Nephron progenitor cell (in vitro differentiated cells): ENCODE measurements at regions not wholly inside any gene's neighbourhood (a gene's known extent, or its start where the extent isn't known, plus 50 kb on each side); places are given as distances from the start of the nearest gene placed in this dataset.

Experiments used
- DNase-seq: peaks from one replicate; pipeline ENCODE4 v3.0.0; 2021
- H3K27ac Mint-ChIP-seq: 2 replicates; pipeline ENCODE4 v1.8.0; 2021; ENCODE audit warnings: mild to moderate bottlenecking, moderate library complexity, mixed read lengths
- H3K27me3 Mint-ChIP-seq: 2 replicates; pipeline ENCODE4 v1.8.0; 2021; ENCODE audit warnings: mild to moderate bottlenecking, low read depth, mixed read lengths; ENCODE audit not compliant: poor library complexity
- H3K36me3 Mint-ChIP-seq: 2 replicates; pipeline ENCODE4 v1.8.0; 2021; ENCODE audit warnings: low read depth, mixed read lengths
- H3K4me1 Mint-ChIP-seq: 2 replicates; pipeline ENCODE4 v1.8.0; 2021; ENCODE audit warnings: mixed read lengths
- H3K4me3 Mint-ChIP-seq: 2 replicates; pipeline ENCODE4 v1.8.0; 2021; ENCODE audit warnings: mild to moderate bottlenecking, moderate library complexity, mixed read lengths
- H3K9me3 Mint-ChIP-seq: 2 replicates; pipeline ENCODE4 v1.8.0; 2021; ENCODE audit warnings: mild to moderate bottlenecking, moderate library complexity, mixed read lengths
- CTCF ChIP-seq: fragments of 200-600 bp; sonication (generic); IDR thresholded peaks from 2 replicates; pipeline ENCODE4 v1.5.0; 2021; ENCODE audit warnings: antibody characterized with exemption

- no peak overlapping the region for H3K4me3 Mint-ChIP-seq
- no peak for DNase-seq
- H3K9me3 Mint-ChIP-seq = peaks cover 53% of the 10 kb centered on the region
- no peak for TF ChIP-seq CTCF
- H3K36me3 Mint-ChIP-seq = no peaks in the 10 kb centered on the region
- no peaks in the 10 kb centered on the region for H3K4me1 Mint-ChIP-seq
- no peak overlapping the region for H3K27ac Mint-ChIP-seq
- no peaks in the 10 kb centered on the region for H3K27me3 Mint-ChIP-seq
These were observed 51.0 kb upstream of the MKRN3 start for GRCh38 chr15:23514484-23514883.

- no peaks in the 10 kb centered on the region for H3K27me3 Mint-ChIP-seq
- H3K36me3 Mint-ChIP-seq = no peaks in the 10 kb centered on the region
- no peak overlapping the region for H3K4me3 Mint-ChIP-seq
- H3K27ac Mint-ChIP-seq = no peak overlapping the region
- DNase-seq = no peak
- H3K4me1 Mint-ChIP-seq = no peaks in the 10 kb centered on the region
- no peak for TF ChIP-seq CTCF
- H3K9me3 Mint-ChIP-seq = peaks cover 51% of the 10 kb centered on the region
These were observed 58.7 kb upstream of the MKRN3 start for GRCh38 chr15:23506762-23507161.

GRCh38 chr15:23503980-23504379 lies 56.9 kb upstream of the GOLGA6L2 start:
- H3K4me3 Mint-ChIP-seq = no peak overlapping the region
- peaks cover 43% of the 10 kb centered on the region for H3K9me3 Mint-ChIP-seq
- no peak for TF ChIP-seq CTCF
- no peaks in the 10 kb centered on the region for H3K27me3 Mint-ChIP-seq
- H3K27ac Mint-ChIP-seq = no peak overlapping the region
- no peaks in the 10 kb centered on the region for H3K36me3 Mint-ChIP-seq
- H3K4me1 Mint-ChIP-seq = no peaks in the 10 kb centered on the region
- DNase-seq = no peak

GRCh38 chr15:23503576-23503975 lies 56.5 kb upstream of the GOLGA6L2 start:
- TF ChIP-seq CTCF = no peak
- DNase-seq = no peak
- Mint-ChIP-seq H3K9me3 (peaks cover 43% of the 10 kb centered on the region), H3K36me3 (no peaks in the 10 kb centered on the region), H3K27me3 (no peaks in the 10 kb centered on the region), H3K4me1 (no peaks in the 10 kb centered on the region), H3K4me3 (no peak overlapping the region), H3K27ac (no peak overlapping the region)

GRCh38 chr15:23497710-23498111 lies 50.7 kb upstream of the GOLGA6L2 start:
- H3K4me1 Mint-ChIP-seq = no peaks in the 10 kb centered on the region
- peaks cover 45% of the 10 kb centered on the region for H3K9me3 Mint-ChIP-seq
- H3K36me3 Mint-ChIP-seq = no peaks in the 10 kb centered on the region
- no peak overlapping the region for H3K4me3 Mint-ChIP-seq
- H3K27me3 Mint-ChIP-seq = no peaks in the 10 kb centered on the region
- peak; percentile 8 for DNase-seq
- TF ChIP-seq CTCF = no peak
- H3K27ac Mint-ChIP-seq = no peak overlapping the region
